Activated CD4-positive, alpha-beta T cell treated with anti-CD3 and anti-CD28 coated beads, Interleukin-2, amount 10 ng/mL, durations not matched to agents 24 days and 14 days (primary cell): ENCODE measurements at regions not wholly inside any gene's neighbourhood (a gene's known extent, or its start where the extent isn't known, plus 50 kb on each side); places are given as distances from the start of the nearest gene placed in this dataset.

Source experiments
- DNase-seq: peaks from one replicate; pipeline ENCODE4 v3.0.0; 2022
- H3K27ac Mint-ChIP-seq: one replicate; pipeline ENCODE4 v1.8.0; 2022; ENCODE audit warnings: mild to moderate bottlenecking, mixed read lengths
- H3K27me3 Mint-ChIP-seq: one replicate; pipeline ENCODE4 v1.8.0; 2022; ENCODE audit warnings: mixed read lengths
- H3K36me3 Mint-ChIP-seq: one replicate; pipeline ENCODE4 v1.8.0; 2022; ENCODE audit warnings: low read depth, mild to moderate bottlenecking, mixed read lengths
- H3K4me1 Mint-ChIP-seq: one replicate; pipeline ENCODE4 v1.8.0; 2021; ENCODE audit warnings: mixed read lengths
- H3K4me3 Mint-ChIP-seq: one replicate; pipeline ENCODE4 v1.8.0; 2022; ENCODE audit warnings: mild to moderate bottlenecking, moderate library complexity, mixed read lengths
- H3K9me3 Mint-ChIP-seq: one replicate; pipeline ENCODE4 v1.8.0; 2021; ENCODE audit warnings: mixed read lengths
- intact Hi-C: fragments of 100-400 bp; cut with micrococcal nuclease; formaldehyde crosslinking; loops from one replicate; pipeline ENCODE4 v1.15.1; 2023

- no peak overlapping the region for H3K4me3 Mint-ChIP-seq
Observed at GRCh38 chr1:72869873-72870272, 587.5 kb upstream of the NEGR1 start.

GRCh38 chr1:72869441-72869840, 587.1 kb upstream of the NEGR1 start:
- no peak overlapping the region for H3K27ac Mint-ChIP-seq
- DNase-seq = no peak
- H3K27me3 Mint-ChIP-seq = no peaks in the 10 kb centered on the region
- intact Hi-C loops = no loop called here
- H3K9me3 Mint-ChIP-seq = no peaks in the 10 kb centered on the region
- H3K4me3 Mint-ChIP-seq = no peak overlapping the region
- H3K36me3 Mint-ChIP-seq = no peaks in the 10 kb centered on the region
- H3K4me1 Mint-ChIP-seq = no peaks in the 10 kb centered on the region

More at GRCh38 chr1:72869873-72870272, 587.5 kb upstream of the NEGR1 start:
- Mint-ChIP-seq H3K36me3 (no peaks in the 10 kb centered on the region), H3K27me3 (no peaks in the 10 kb centered on the region), H3K27ac (no peak overlapping the region), H3K4me1 (no peaks in the 10 kb centered on the region), H3K9me3 (no peaks in the 10 kb centered on the region)
- no peak for DNase-seq
- intact Hi-C loops = no loop called here

GRCh38 chr1:72851597-72851996, 569.3 kb upstream of the NEGR1 start:
- Mint-ChIP-seq H3K36me3 (no peaks in the 10 kb centered on the region), H3K27ac (no peak overlapping the region), H3K27me3 (no peaks in the 10 kb centered on the region), H3K4me1 (no peaks in the 10 kb centered on the region), H3K9me3 (no peaks in the 10 kb centered on the region), H3K4me3 (no peak overlapping the region)
- DNase-seq = no peak
- intact Hi-C loops = no loop called here

- H3K4me1 Mint-ChIP-seq = no peaks in the 10 kb centered on the region
- no peaks in the 10 kb centered on the region for H3K27me3 Mint-ChIP-seq
- no peak for DNase-seq
- intact Hi-C loops = no loop called here
- H3K9me3 Mint-ChIP-seq = peaks cover 3% of the 10 kb centered on the region
- H3K36me3 Mint-ChIP-seq = no peaks in the 10 kb centered on the region
- no peak overlapping the region for H3K27ac Mint-ChIP-seq
- H3K4me3 Mint-ChIP-seq = no peak overlapping the region
Observed at GRCh38 chr1:72848997-72849396, 566.7 kb upstream of the NEGR1 start.

GRCh38 chr1:72847651-72848050, 565.3 kb upstream of the NEGR1 start:
- no peaks in the 10 kb centered on the region for H3K4me1 Mint-ChIP-seq
- peaks cover 3% of the 10 kb centered on the region for H3K9me3 Mint-ChIP-seq
- H3K27ac Mint-ChIP-seq = no peak overlapping the region
- H3K4me3 Mint-ChIP-seq = no peak overlapping the region
- H3K36me3 Mint-ChIP-seq = no peaks in the 10 kb centered on the region
- no peaks in the 10 kb centered on the region for H3K27me3 Mint-ChIP-seq
- DNase-seq = no peak
- intact Hi-C loops = no loop called here

GRCh38 chr1:72846476-72847278, 564.3 kb upstream of the NEGR1 start:
- Mint-ChIP-seq H3K4me3 (no peak overlapping the region), H3K4me1 (no peaks in the 10 kb centered on the region), H3K27me3 (no peaks in the 10 kb centered on the region), H3K27ac (no peak overlapping the region), H3K9me3 (peaks cover 7% of the 10 kb centered on the region), H3K36me3 (no peaks in the 10 kb centered on the region)
- DNase-seq = no peak
- intact Hi-C loops = no loop called here

GRCh38 chr1:72845981-72846380, 563.6 kb upstream of the NEGR1 start:
- intact Hi-C loops = no loop called here
- Mint-ChIP-seq H3K27ac (no peak overlapping the region), H3K27me3 (no peaks in the 10 kb centered on the region), H3K4me1 (no peaks in the 10 kb centered on the region), H3K36me3 (no peaks in the 10 kb centered on the region), H3K9me3 (peaks cover 9% of the 10 kb centered on the region), H3K4me3 (no peak overlapping the region)
- no peak for DNase-seq

GRCh38 chr1:72845381-72845780, 563.0 kb upstream of the NEGR1 start:
- DNase-seq = no peak
- H3K9me3 Mint-ChIP-seq = peaks cover 9% of the 10 kb centered on the region
- no peaks in the 10 kb centered on the region for H3K36me3 Mint-ChIP-seq
- no peak overlapping the region for H3K27ac Mint-ChIP-seq
- no peak overlapping the region for H3K4me3 Mint-ChIP-seq
- H3K4me1 Mint-ChIP-seq = no peaks in the 10 kb centered on the region
- H3K27me3 Mint-ChIP-seq = no peaks in the 10 kb centered on the region
- intact Hi-C loops = no loop called here

GRCh38 chr1:72837781-72838180, 555.4 kb upstream of the NEGR1 start:
- H3K4me1 Mint-ChIP-seq = no peaks in the 10 kb centered on the region
- no peaks in the 10 kb centered on the region for H3K36me3 Mint-ChIP-seq
- DNase-seq = no peak
- H3K27me3 Mint-ChIP-seq = no peaks in the 10 kb centered on the region
- intact Hi-C loops = no loop called here
- no peak overlapping the region for H3K27ac Mint-ChIP-seq
- H3K4me3 Mint-ChIP-seq = no peak overlapping the region
- H3K9me3 Mint-ChIP-seq = peaks cover 13% of the 10 kb centered on the region

GRCh38 chr1:72830606-72831390, 548.5 kb upstream of the NEGR1 start:
- Mint-ChIP-seq H3K36me3 (no peaks in the 10 kb centered on the region), H3K9me3 (peaks cover 18% of the 10 kb centered on the region), H3K27ac (no peak overlapping the region), H3K4me1 (no peaks in the 10 kb centered on the region), H3K4me3 (no peak overlapping the region), H3K27me3 (no peaks in the 10 kb centered on the region)
- intact Hi-C loops = no loop called here
- no peak for DNase-seq

- H3K36me3 Mint-ChIP-seq = no peaks in the 10 kb centered on the region
- no peak for DNase-seq
- H3K4me1 Mint-ChIP-seq = no peaks in the 10 kb centered on the region
- intact Hi-C loops = no loop called here
- no peaks in the 10 kb centered on the region for H3K27me3 Mint-ChIP-seq
- no peak overlapping the region for H3K27ac Mint-ChIP-seq
- no peak overlapping the region for H3K4me3 Mint-ChIP-seq
- peaks cover 17% of the 10 kb centered on the region for H3K9me3 Mint-ChIP-seq
Observed at GRCh38 chr1:72827278-72827677, 544.9 kb upstream of the NEGR1 start.

- no peaks in the 10 kb centered on the region for H3K27me3 Mint-ChIP-seq
- intact Hi-C loops = no loop called here
- H3K9me3 Mint-ChIP-seq = no peaks in the 10 kb centered on the region
- no peak overlapping the region for H3K4me3 Mint-ChIP-seq
- H3K4me1 Mint-ChIP-seq = no peaks in the 10 kb centered on the region
- DNase-seq = no peak
- H3K27ac Mint-ChIP-seq = no peak overlapping the region
- H3K36me3 Mint-ChIP-seq = no peaks in the 10 kb centered on the region
Observed at GRCh38 chr1:72804541-72804940, 522.2 kb upstream of the NEGR1 start.

- no peaks in the 10 kb centered on the region for H3K36me3 Mint-ChIP-seq
- H3K4me3 Mint-ChIP-seq = no peak overlapping the region
- intact Hi-C loops = no loop called here
- H3K27me3 Mint-ChIP-seq = no peaks in the 10 kb centered on the region
- no peaks in the 10 kb centered on the region for H3K4me1 Mint-ChIP-seq
- H3K9me3 Mint-ChIP-seq = no peaks in the 10 kb centered on the region
- no peak for DNase-seq
- H3K27ac Mint-ChIP-seq = no peak overlapping the region
Observed at GRCh38 chr1:72781038-72781437, 498.7 kb upstream of the NEGR1 start.

- intact Hi-C loops = no loop called here
- no peaks in the 10 kb centered on the region for H3K27me3 Mint-ChIP-seq
- no peak for DNase-seq
- no peaks in the 10 kb centered on the region for H3K36me3 Mint-ChIP-seq
- H3K9me3 Mint-ChIP-seq = no peaks in the 10 kb centered on the region
- H3K4me1 Mint-ChIP-seq = no peaks in the 10 kb centered on the region
- no peak overlapping the region for H3K4me3 Mint-ChIP-seq
- no peak overlapping the region for H3K27ac Mint-ChIP-seq
Observed at GRCh38 chr1:72780212-72780611, 497.9 kb upstream of the NEGR1 start.
